Raji (cell line): ENCODE measurements at regions not wholly inside any gene's neighbourhood (a gene's known extent, or its start where the extent isn't known, plus 50 kb on each side); places are given as distances from the start of the nearest gene placed in this dataset.

Experiments used
- POLR2A ChIP-seq: IDR thresholded peaks from 2 replicates; pipeline ENCODE4 v1.6.1; 2011; ENCODE audit warnings: low read depth, low read length, control low read depth; ENCODE audit not compliant: insufficient read depth

DNA sequence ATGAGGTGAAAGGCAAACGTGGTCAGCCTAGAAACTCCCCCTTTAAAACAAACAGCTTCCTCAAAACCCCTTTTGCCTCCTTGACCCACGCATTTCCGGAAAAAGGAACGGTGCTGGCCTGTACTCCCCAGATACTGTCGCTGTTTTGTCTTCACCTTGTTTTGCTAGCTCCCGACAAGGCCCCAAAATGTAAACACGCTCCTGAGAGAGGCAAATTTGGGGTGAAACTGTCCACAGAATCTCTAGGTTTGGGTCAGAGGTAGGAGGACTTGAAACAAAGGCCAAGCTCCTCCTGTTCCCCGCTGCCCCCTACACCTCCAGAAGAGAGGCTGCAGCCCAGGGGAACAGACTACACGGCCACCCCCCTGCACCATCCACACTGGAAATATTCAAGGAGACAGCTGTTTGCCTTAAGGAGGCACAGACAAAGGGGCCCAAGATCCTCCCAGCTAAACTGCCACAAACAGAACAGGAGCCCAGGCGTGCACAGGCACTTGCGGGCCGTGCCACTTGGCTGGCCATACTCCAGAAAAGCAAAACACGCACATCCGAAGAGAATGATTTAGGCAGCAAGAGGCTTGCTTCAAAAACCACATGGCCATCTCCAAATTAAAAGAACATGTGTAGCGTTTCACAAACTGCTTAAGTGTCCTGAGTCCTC is 160.5 kb upstream of the GRK3 start:
- no peak for TF ChIP-seq POLR2A

GRCh38 chr22:25404556-25404927 is 159.9 kb upstream of the GRK3 start:
- no peak for TF ChIP-seq POLR2A

DNA sequence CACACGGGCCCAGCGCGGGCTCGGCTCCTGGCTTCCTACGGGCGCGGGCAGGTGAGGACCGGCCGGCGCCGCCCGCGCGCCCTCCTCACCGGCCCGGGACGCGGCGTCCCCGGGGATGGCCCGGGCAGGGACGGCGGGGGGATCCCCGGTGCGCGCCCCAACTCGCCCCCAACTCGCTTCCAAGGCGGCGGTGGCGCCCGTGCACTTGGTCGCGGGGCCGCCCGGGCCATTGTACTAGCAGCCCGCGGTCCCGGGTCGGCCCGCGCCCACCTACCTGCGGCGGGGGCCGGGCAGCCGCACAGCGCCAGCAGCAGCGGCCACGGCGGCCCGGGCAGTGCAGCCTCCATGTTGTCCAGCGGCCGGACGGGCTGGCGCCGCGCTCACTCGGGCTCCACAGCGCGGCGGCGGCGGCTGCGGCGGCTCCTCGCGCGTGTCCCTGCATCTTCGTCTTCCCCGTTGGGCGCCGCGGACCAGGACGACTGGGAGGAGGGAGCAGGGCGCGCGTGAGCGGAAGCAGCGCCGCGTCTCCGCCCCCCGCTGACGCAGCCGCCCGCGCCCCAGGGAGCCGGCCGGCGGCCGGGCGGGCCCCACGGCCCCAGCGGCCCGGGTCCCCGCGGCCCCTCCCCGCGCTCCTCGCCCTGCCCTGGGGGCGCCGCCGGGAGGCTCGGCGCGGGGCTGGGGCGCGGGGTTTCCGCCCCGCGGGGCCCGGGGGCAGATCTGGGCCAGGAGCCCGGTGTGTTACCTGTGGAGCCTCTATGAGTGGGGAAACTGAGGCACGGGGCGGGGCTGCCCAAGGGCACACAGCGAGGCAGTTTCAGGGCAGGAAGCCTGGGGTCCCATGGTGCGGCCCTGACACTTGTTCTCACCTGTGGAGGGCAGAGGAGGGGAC is 159.3 kb upstream of the GRK3 start:
- peak; percentile 54 for TF ChIP-seq POLR2A

- no peak for TF ChIP-seq POLR2A
Observed at GRCh38 chr22:25405841-25406509, 158.5 kb upstream of the GRK3 start.

DNA sequence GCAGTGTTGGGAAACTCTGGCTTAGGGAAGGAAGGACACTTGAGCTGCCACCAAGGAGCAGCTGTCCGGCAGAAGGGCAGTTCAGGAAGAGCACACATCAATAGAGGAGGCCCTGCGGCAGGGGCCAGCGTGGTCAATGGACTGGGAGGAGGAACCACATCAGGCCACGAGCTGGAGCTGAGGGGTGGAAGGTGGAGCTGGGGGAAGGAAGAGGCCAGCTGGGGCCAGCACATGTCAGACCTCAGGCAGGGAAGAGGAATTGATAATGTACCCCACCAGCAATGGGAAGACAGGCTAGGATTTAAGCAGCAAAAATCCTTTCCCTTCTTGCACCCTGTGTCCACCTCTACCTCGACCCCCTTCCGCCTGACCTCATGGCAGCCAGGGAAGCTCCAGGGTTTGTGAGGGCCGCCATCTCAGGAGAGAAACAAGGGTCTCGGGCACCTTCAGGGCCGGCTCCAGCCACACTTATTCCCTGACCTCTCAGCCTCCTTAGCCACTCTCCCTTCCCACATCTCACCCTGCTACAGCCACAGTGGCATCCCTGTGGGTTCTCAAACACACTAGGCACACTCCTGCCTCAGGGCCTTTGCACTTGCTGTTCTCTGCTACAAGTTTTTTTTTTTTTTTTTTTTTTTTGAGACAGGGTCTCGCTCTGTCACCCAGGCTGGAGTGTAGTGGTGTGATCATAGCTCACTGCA is 157.8 kb upstream of the GRK3 start:
- no peak for TF ChIP-seq POLR2A

DNA sequence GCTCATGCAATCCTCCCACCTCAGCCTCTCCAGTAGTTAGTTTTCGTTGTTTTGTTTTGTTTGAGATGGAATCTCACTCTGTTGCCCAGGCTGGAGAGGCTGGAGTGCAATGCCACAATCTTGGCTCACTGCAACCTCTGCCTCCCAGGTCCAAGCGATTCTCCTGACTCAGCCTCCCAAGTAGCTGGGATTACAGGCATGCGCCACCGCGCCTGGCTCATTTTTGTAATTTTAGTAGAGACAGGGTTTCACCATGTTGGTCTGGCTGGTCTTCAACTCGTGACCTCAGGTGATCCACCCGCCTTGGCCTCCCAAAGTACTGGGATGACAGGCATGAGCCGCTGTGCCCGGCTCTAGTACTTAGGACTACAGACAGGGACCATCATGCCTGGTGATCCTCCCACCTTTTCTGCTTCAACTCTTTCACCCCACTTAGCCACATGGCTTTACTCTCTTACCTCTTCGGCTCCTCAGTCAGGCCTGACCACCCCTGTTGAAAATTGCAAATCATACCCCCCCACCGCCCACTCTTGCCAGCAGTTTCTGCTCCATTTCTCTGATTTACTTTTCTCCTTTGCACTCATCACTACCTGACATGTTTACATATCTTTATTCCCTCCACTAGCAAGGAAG is 157.1 kb upstream of the GRK3 start:
- no peak for TF ChIP-seq POLR2A

- TF ChIP-seq POLR2A, result no peak
Observed at GRCh38 chr22:25407859-25408229, 156.6 kb upstream of the GRK3 start.

GRCh38 chr22:25409240-25409639 is 155.2 kb upstream of the GRK3 start:
- no peak for TF ChIP-seq POLR2A

GRCh38 chr22:25410849-25411248 is 153.6 kb upstream of the GRK3 start:
- TF ChIP-seq POLR2A, result no peak

GRCh38 chr22:25413620-25414019 is 150.9 kb upstream of the GRK3 start:
- TF ChIP-seq POLR2A, result no peak

DNA sequence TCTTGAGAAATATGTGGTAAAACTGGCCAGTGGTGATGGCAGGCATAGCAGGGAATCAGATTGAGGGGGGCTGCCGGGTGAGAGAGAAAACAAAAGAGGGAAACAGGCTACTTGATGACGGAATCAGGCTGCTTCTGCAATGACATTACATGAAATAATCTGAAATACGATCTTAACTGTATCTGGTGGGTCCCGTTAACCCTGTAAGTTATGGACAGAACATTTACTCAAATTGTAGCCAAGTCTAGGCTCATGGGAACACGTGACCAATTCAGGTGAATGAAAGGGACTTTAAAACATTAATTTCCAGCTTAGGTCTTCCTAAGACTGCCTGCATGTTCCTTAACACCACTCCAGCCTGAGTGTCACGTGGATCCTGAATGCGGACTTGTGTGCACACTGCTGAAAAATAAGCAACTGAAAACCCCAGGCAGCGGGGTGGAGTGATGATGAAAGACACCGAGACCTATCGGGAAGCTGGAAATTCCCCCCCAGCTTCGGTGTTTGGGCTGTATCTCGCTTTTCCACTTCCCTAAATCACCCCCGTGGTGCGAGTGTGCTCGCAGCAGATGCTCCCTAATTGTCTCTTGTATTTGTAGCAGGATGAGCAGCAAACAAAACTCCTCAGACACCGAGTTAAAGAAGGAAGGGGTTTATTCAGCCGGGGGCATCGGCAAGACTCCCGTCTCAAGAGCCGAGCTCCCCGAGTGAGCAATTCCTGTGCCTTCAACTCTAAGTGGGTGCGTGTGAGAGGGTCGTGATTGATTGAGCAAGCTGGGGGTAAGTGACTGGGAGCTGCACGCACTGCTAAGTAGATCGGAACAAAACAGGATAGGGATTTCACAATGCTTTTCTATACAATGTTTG is 145.0 kb upstream of the GRK3 start:
- no peak for TF ChIP-seq POLR2A

GRCh38 chr22:25420471-25420924 is 144.0 kb upstream of the GRK3 start:
- no peak for TF ChIP-seq POLR2A

- TF ChIP-seq POLR2A, result no peak
Observed at GRCh38 chr22:25420925-25421904, 143.3 kb upstream of the GRK3 start.
